SK-N-MC (cell line): ENCODE measurements at regions not wholly inside any gene's neighbourhood (a gene's known extent, or its start where the extent isn't known, plus 50 kb on each side); places are given as distances from the start of the nearest gene placed in this dataset.

Experiments
- EZH2 ChIP-seq: fragments of 200-600 bp; sonication (generic); IDR thresholded peaks from one replicate; pipeline ENCODE4 v1.6.1; 2017; ENCODE audit warnings: antibody characterized with exemption
- FOXP2 ChIP-seq: optimal IDR thresholded peaks from 2 replicates; pipeline ENCODE3; 2011; ENCODE audit warnings: mild to moderate bottlenecking, moderate library complexity; ENCODE audit not compliant: insufficient read depth; ENCODE audit errors: extremely low read length, control extremely low read depth
- POLR2AphosphoS5 ChIP-seq: IDR thresholded peaks from 2 replicates; pipeline ENCODE4 v1.6.1; 2012; ENCODE audit warnings: mild to moderate bottlenecking, low read depth, low read length, borderline replicate concordance

- no peak for TF ChIP-seq EZH2
- TF ChIP-seq POLR2AphosphoS5, result no peak
- TF ChIP-seq FOXP2, result no peak
Measured at GRCh38 chr9:28206280-28206679, 633.0 kb upstream of the C9orf72 start.
